Pancreas (tissue), 10 donors: ENCODE measurements at regions not wholly inside any gene's neighbourhood (a gene's known extent, or its start where the extent isn't known, plus 50 kb on each side); places are given as distances from the start of the nearest gene placed in this dataset.
A peak's percentile ranks its signal among the peaks of the same experiment; 100 is the strongest.

Experiments used
- ATAC-seq, 4 donors: fragments of 200-7000 bp; cut with Tn5 transposase; one replicate each; pipeline versions ENCODE4 v1.8.0 to v1.9.1; 2020; ENCODE audit warnings: mild to moderate bottlenecking in 4 of 4, moderate library complexity in 4 of 4
- DNase-seq, 6 donors: peaks; one replicate each; pipeline ENCODE4 v3.0.0-alpha.2; 2020
- FAIRE-seq: peaks from 2 replicates; lab custom pipeline; 2012; peaks lifted over from hg19 to GRCh38; lab: Jason Lieb, UNC
- H3K27ac ChIP-seq, 4 donors: fragments of 200-600 bp; sonication (generic); 1 replicate in 3 of 4; 2 replicates in 1 of 4; pipeline versions ENCODE4 v1.5.0 to v1.8.0; 2020
- H3K27me3 ChIP-seq, 4 donors: fragments of 200-600 bp; one replicate each; pipeline ENCODE4 v1.8.0; 2021
- H3K36me3 ChIP-seq, 3 donors: fragments of 200-600 bp; sonication (generic) in 1 of 3; one replicate each; pipeline versions ENCODE4 v1.5.0 to v1.8.0; 2020 to 2021
- H3K4me1 ChIP-seq, 3 donors: fragments of 200-600 bp; one replicate each; pipeline ENCODE4 v1.8.0; 2021
- H3K4me3 ChIP-seq, 4 donors: fragments of 200-600 bp; sonication (generic) in 2 of 4; one replicate each; pipeline versions ENCODE4 v1.5.0 to v1.8.0; 2020 to 2021
- H3K9me3 ChIP-seq, 4 donors: fragments of 200-600 bp; one replicate each; pipeline ENCODE4 v1.8.0; 2021
- CTCF ChIP-seq, 4 donors: fragments of 200-600 bp; sonication (generic) in 3 of 4; IDR thresholded peaks; one replicate each; pipeline versions ENCODE4 v1.5.0 to v1.8.0; 2021; ENCODE audit warnings: antibody characterized with exemption in 4 of 4
- WGBS, 2 donors: extraction: QIAGEN DNeasy Blood & Tissue Kit; methylation state at CpG; one replicate each; pipeline ENCODE4 v1.1.7; 2013; 5-methylcytosine and 5-hydroxymethylcytosine counted together
- intact Hi-C, 3 donors: fragments of 100-400 bp; cut with DNase I; formaldehyde crosslinking; loops; one replicate each; pipeline versions ENCODE4 v1.11.1 to v1.14.2; 2022
- donor health status: healthy with polysubstance abuse.
- donor health status: DM: no; HTN: no; CAD: no; lungs with moderate emphysema.
- donor health status: DM: no; HTN: no; CAD: no.
- donor health status: control.
- donor health status: control.
- donor health status: Bipolar disorder and iron deficiency.
- donor health status: DM: yes; HTN: yes; CAD: no.
- donor health status: DM: no; HTN: no; CAD: no.
- donor health status: DM: no; HTN: no; CAD: no.
- donor health status: DM: yes; HTN: yes; CAD: no.

DNA sequence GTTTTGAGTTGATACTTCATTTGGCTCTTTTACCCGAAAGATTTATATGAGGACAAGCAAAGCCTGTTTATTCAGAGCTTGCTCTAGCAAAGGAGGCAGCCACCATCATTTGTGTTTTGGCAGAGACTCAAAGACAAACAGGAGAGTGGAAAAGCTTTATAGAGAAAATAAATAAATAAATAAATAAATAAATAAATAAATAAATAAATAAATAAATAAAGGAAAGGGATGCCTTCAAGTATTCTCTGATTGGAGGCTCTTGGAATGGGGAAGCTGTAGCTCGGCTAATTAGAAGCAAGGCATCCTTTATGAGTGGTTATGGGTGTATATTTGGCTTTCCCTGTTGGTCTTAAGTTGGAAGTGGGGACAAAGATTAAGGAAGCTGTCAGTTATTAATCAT, 229.8 kb downstream of the RASSF9 start:
- no peak overlapping the region for H3K27ac ChIP-seq
- no peak for TF ChIP-seq CTCF (IDR thresholded peaks at IDR 0.05)
- 80 to 82% methylated on average over 2 of the region's 2 CpGs for WGBS, 2 donors
- ATAC-seq = no peak
- H3K9me3 ChIP-seq = no peaks in the 10 kb centered on the region
- no peak overlapping the region for H3K4me3 ChIP-seq
- H3K4me1 ChIP-seq = no peaks in the 10 kb centered on the region
- FAIRE-seq = no peak
- intact Hi-C loops = no loop called here
- DNase-seq = no peak
- no peaks in the 10 kb centered on the region for H3K27me3 ChIP-seq
- no peaks in the 10 kb centered on the region for H3K36me3 ChIP-seq

DNA sequence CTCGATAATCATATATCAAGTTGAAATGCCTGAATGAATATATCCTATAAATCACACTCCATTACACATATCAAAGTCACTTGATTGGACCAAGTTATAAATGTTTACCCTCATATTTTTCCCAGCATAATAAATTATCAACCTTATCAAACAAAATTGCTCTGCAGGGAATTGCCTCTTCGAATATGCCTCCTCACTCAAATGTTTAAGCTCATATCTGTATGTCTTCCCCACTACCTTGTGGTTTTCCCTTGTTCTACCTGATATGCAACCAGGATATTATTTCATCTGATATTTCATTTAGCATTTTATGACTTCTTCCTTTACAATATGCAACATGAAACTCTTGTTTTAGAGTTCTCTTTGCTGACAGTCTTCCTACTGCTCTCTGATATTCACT, 226.4 kb downstream of the RASSF9 start:
- no peak for FAIRE-seq
- Histone ChIP-seq H3K27ac (no peak overlapping the region), H3K4me3 (no peak overlapping the region), H3K36me3 (no peaks in the 10 kb centered on the region), H3K9me3 (no peaks in the 10 kb centered on the region), H3K27me3 (no peaks in the 10 kb centered on the region), H3K4me1 (no peaks in the 10 kb centered on the region)
- intact Hi-C loops = no loop called here
- TF ChIP-seq CTCF (IDR thresholded peaks at IDR 0.05) = no peak
- no peak for DNase-seq
- WGBS, 2 donors = 64 to 76% methylated on average over 2 of the region's 2 CpGs
- no peak for ATAC-seq

GRCh38 chr12:85610194-85610593, 226.0 kb downstream of the RASSF9 start:
- no peak overlapping the region for H3K4me3 ChIP-seq
- no peak overlapping the region for H3K27ac ChIP-seq
- FAIRE-seq (no peak), DNase-seq (no peak), ATAC-seq (no peak)
- no peaks in the 10 kb centered on the region for H3K9me3 ChIP-seq
- H3K36me3 ChIP-seq = no peaks in the 10 kb centered on the region
- WGBS, 2 donors = 85 to 93% methylated on average over 4 of the region's 4 CpGs
- H3K27me3 ChIP-seq = no peaks in the 10 kb centered on the region
- TF ChIP-seq CTCF (IDR thresholded peaks at IDR 0.05) = no peak
- H3K4me1 ChIP-seq = no peaks in the 10 kb centered on the region
- intact Hi-C loops = no loop called here

- Histone ChIP-seq H3K9me3 (no peaks in the 10 kb centered on the region), H3K4me3 (no peak overlapping the region), H3K4me1 (no peaks in the 10 kb centered on the region), H3K36me3 (no peaks in the 10 kb centered on the region), H3K27ac (no peak overlapping the region), H3K27me3 (no peaks in the 10 kb centered on the region)
- 22 to 38% methylated on average over 2 of the region's 2 CpGs for WGBS, 2 donors
- intact Hi-C loops = no loop called here
- FAIRE-seq (no peak), ATAC-seq (peak in 1 of 4 donors; percentile 30), DNase-seq (no peak)
- no peak for TF ChIP-seq CTCF (IDR thresholded peaks at IDR 0.05)
These were observed 220.0 kb downstream of the RASSF9 start for GRCh38 chr12:85616201-85616600.

DNA sequence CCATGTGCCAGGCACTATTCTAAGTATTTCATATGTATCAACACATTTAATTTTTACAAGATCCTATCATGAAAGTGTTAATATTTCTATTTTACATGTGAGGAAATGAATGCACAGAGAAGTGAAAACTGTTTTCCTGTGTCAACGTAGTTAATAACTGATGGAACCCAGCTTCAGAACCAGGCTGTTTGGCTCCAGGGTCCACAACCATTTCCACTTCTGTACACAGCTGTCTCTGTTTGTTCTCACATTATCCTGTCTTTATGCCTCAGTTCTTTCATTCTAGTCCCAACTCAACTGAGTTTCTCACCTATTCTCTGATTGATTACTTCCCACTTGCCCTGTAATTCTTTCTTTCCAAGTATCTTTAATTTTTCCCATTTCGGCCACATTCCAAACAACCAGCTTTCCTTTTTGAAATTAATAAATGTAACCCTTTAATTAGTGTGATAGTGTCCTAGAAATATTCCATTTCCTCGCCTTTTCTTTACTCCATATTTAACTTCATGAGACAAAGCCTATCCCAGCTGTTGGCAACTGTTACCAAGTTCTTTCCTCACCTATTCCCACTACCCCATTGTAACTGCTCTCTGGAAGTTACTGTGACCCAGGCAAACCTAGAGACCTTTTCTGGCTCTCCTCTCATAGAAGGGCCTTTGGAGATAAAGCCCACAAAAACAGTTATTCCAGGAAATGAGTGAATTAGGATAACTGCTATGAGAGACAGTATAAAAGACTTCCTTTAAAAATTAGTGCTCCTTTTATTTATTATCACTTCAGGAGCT, 218.7 kb downstream of the RASSF9 start:
- no peaks in the 10 kb centered on the region for H3K4me1 ChIP-seq
- H3K27ac ChIP-seq = no peak overlapping the region
- H3K36me3 ChIP-seq = no peaks in the 10 kb centered on the region
- ATAC-seq (peak in 2 of 4 donors; percentile 32 to 41), DNase-seq (no peak), FAIRE-seq (no peak)
- intact Hi-C loops = no loop called here
- H3K9me3 ChIP-seq = no peaks in the 10 kb centered on the region
- H3K27me3 ChIP-seq = no peaks in the 10 kb centered on the region
- WGBS, 2 donors = 69 to 72% methylated on average over 3 of the region's 3 CpGs
- no peak for TF ChIP-seq CTCF (IDR thresholded peaks at IDR 0.05)
- no peak overlapping the region for H3K4me3 ChIP-seq
